ENCODE measurements at regions not wholly inside any gene's neighbourhood (a gene's known extent, or its start where the extent isn't known, plus 50 kb on each side); places are given as distances from the start of the nearest gene placed in this dataset.

- in situ Hi-C loops (cut with HindIII; ENCODE audit: low sequenced_read_pairs), result no loop called here
- DNase-seq (ENCODE audit: low spot score), result no peak
Measured at GRCh38 chr6:55652429-55652828, 73.4 kb upstream of the HMGCLL1 start.

DNA sequence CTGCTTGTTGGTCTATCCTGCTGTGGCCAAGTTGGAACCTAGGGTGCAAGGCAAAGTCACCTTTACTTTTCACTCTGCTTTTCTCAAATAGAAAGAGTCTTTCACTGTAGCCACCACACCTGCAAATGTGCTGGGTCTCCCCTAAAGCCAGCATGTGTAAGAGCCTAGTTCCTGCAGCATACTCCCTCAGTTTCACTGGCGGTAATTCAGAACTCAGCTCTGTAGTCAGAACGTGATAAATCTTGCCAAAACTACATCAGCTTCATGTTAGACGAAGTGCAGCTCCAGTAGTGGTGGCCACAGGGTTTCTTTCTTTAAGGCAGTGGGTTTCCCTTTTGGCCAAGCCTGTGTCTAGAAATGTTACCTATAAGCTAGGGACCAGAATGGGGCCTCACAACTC lies 72.0 kb upstream of the HMGCLL1 start:
- no peak for DNase-seq (ENCODE audit: low spot score)
- in situ Hi-C loops (cut with HindIII; ENCODE audit: low sequenced_read_pairs), result no loop called here

DNA sequence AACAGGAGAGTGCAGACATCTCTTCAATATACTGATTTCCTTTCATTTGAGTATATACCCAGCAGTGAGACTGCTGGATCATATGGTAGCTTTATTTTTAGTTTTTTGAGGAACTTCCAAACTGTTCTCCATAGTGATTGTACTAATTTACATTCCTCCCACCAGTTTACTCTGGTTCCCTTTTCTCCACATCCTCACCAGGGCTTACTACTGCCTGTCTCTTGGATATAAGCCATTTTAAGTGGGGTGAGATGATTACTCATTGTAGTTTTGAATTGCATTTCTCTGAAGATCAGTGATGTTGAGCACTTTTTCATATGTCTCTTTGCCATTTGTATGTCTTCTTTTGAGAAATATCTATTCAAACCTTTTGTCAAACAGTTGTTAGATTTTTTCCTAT lies 64.9 kb upstream of the HMGCLL1 start:
- in situ Hi-C loops (cut with HindIII; ENCODE audit: low sequenced_read_pairs), result no loop called here
- DNase-seq (ENCODE audit: low spot score), result no peak

DNA sequence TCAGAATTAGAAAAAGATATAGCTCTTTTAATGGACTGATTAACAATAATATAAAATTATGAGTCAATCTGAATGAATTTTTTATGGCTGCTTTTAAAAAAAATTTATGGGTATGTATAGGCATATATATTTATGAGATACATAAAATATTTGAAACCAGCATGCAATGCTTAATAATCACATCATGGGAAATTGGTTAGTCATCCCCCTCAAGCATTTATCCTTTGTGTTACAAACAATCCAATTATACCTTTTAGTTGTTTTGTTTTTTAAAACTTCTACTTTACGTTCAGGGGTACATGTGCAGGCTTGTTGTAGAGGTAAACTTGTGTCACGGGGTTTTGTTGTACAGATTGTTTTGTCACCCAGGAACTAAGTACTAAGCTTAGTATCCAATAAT lies 63.4 kb upstream of the HMGCLL1 start:
- in situ Hi-C loops (cut with HindIII; ENCODE audit: low sequenced_read_pairs), result no loop called here
- no peak for DNase-seq (ENCODE audit: low spot score)

DNA sequence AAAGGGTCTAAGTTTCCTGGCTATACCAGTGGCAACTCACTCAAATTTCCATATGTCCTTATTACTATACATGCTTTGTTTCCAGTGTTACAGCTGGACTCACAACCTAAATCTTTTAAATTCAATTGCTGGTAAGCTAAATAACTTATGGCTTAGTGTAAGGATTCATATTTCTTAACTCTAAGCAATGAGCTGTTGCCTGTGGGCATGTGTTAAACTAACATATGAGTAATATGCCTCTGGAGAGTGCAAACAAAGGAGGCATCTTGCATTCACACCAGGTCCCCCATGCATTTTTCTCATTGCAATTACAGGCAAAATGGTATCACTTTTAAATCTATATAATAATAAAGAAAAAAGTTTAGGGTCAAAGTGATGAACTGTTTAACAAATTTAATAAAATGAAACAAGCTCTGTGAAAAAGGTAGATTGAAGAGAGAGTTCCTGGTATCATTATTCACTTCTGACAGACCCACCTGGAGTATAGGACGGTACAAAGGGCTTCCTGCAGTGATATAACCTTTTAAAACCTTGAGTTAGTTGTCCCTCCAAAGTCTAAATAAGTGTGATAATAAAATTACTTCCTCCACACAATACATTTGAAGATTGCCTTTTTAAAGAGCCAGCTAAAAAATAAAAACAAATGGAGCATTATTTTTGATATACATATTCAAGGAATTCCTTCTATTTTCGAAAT lies 57.6 kb upstream of the HMGCLL1 start:
- DNase-seq (ENCODE audit: low spot score), result no peak
- in situ Hi-C loops (cut with HindIII; ENCODE audit: low sequenced_read_pairs), result no loop called here

- DNase-seq (ENCODE audit: low spot score), result no peak
- in situ Hi-C loops (cut with HindIII; ENCODE audit: low sequenced_read_pairs), result no loop called here
Measured at GRCh38 chr6:55633471-55633870, 54.5 kb upstream of the HMGCLL1 start.

DNA sequence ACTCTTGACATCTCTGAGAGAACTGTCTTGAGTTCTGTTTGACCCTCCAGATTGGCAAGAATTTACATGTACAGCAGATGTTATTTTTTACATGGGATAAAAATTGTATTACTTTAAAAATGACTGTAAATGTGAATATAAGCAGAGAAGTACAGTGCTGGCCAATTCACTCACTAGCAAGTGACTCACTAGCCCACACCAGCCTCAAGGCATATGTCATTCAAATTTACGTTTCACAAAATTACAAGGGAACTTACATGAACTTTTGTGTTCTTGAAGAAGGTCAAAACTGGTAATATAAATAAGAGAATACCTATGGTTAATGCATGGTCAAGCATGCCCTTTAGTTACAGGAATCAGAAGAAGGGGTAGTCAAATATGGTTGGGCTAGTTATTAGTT lies 54.0 kb upstream of the HMGCLL1 start:
- DNase-seq (ENCODE audit: low spot score), result no peak
- in situ Hi-C loops (cut with HindIII; ENCODE audit: low sequenced_read_pairs), result no loop called here
